RPMI7951 (cell line): ENCODE measurements at regions not wholly inside any gene's neighbourhood (a gene's known extent, or its start where the extent isn't known, plus 50 kb on each side); places are given as distances from the start of the nearest gene placed in this dataset.

Experiments
- DNase-seq: peaks from one replicate; pipeline ENCODE4 v3.0.0-alpha.2; 2012; ENCODE audit warnings: low read depth

GRCh38 chr4:154088741-154089140, 299.9 kb upstream of the SFRP2 start:
- peak; percentile 6 for DNase-seq

- DNase-seq, result no peak
Measured at GRCh38 chr4:154086247-154086646, 297.4 kb upstream of the SFRP2 start.

- DNase-seq, result peak; percentile 23
Measured at GRCh38 chr4:154084864-154085263, 296.0 kb upstream of the SFRP2 start.

- DNase-seq, result peak; percentile 53
Measured at GRCh38 chr4:154082760-154083535, 294.1 kb upstream of the SFRP2 start.

- DNase-seq, result no peak
Measured at GRCh38 chr4:154081391-154081790, 292.5 kb upstream of the SFRP2 start.

GRCh38 chr4:154078504-154079350, 289.8 kb upstream of the SFRP2 start:
- DNase-seq, result no peak

- DNase-seq, result peak; percentile 42
Measured at GRCh38 chr4:154076921-154077320, 288.0 kb upstream of the SFRP2 start.

GRCh38 chr4:154073107-154073822, 284.4 kb upstream of the SFRP2 start:
- peak; percentile 76 for DNase-seq

GRCh38 chr4:154067786-154068185, 278.9 kb upstream of the SFRP2 start:
- peak; percentile 44 for DNase-seq

GRCh38 chr4:154065368-154065767, 276.5 kb upstream of the SFRP2 start:
- no peak for DNase-seq

- no peak for DNase-seq
Measured at GRCh38 chr4:154064244-154064643, 275.4 kb upstream of the SFRP2 start.

- peak; percentile 52 for DNase-seq
Measured at GRCh38 chr4:154049457-154050181, 260.7 kb upstream of the SFRP2 start.

- DNase-seq, result no peak
Measured at GRCh38 chr4:154047733-154048132, 258.9 kb upstream of the SFRP2 start.

GRCh38 chr4:154044742-154045485, 256.0 kb upstream of the SFRP2 start:
- no peak for DNase-seq

- peak; percentile 43 for DNase-seq
Measured at GRCh38 chr4:154044108-154044531, 255.2 kb upstream of the SFRP2 start.

- no peak for DNase-seq
Measured at GRCh38 chr4:154041640-154042039, 252.8 kb upstream of the SFRP2 start.

- no peak for DNase-seq
Measured at GRCh38 chr4:154039435-154040343, 250.8 kb upstream of the SFRP2 start.

- no peak for DNase-seq
Measured at GRCh38 chr4:154036856-154037255, 248.0 kb upstream of the SFRP2 start.

GRCh38 chr4:154035341-154035740, 246.5 kb upstream of the SFRP2 start:
- no peak for DNase-seq

GRCh38 chr4:154033921-154034320, 245.0 kb upstream of the SFRP2 start:
- no peak for DNase-seq
